PC-9 (cell line): ENCODE measurements at regions not wholly inside any gene's neighbourhood (a gene's known extent, or its start where the extent isn't known, plus 50 kb on each side); places are given as distances from the start of the nearest gene placed in this dataset.

ENCODE experiments used
- BruUV-seq: library from RNA; stranded (reverse); fragments of 400-500 nt; replicated peaks from 2 replicates; lab custom pipeline; 2021; lab: Mats Ljungman, UMichigan
- CTCF ChIA-PET: fragments of 300-600 bp; sonication (Branson Sonifier 250); formaldehyde crosslinking; loops from one replicate; lab custom pipeline; 2022; ENCODE audit warnings: antibody characterized with exemption; lab: Charles Lee
- POLR2A ChIA-PET: fragments of 300-600 bp; sonication (Branson Sonifier 250); formaldehyde crosslinking; loops from one replicate; lab custom pipeline; 2022; ENCODE audit warnings: antibody characterized with exemption; ENCODE audit not compliant: unreplicated experiment; lab: Charles Lee
- DNase-seq, 2 experiments: peaks; one replicate each; pipeline versions ENCODE4 v3.0.0 to v3.0.0-alpha.2; 2015 to 2022; ENCODE audit warnings: mixed read lengths in 1 of 2
- H2AFZ ChIP-seq: fragments of 200-600 bp; sonication (generic); 2 replicates; pipeline ENCODE4 v1.8.1; 2017; ENCODE audit warnings: antibody characterized with exemption
- H3F3A ChIP-seq: fragments of 200-600 bp; sonication (generic); 2 replicates; pipeline ENCODE4 v1.8.1; 2017; ENCODE audit warnings: antibody characterized with exemption, mild to moderate bottlenecking, low read depth; ENCODE audit not compliant: insufficient read depth
- H3K27ac ChIP-seq: fragments of 200-600 bp; sonication (generic); 2 replicates; pipeline ENCODE4 v1.6.1; 2016; ENCODE audit warnings: mixed run types
- H3K27me3 ChIP-seq: fragments of 200-600 bp; sonication (generic); 2 replicates; pipeline ENCODE4 v1.6.1; 2016; ENCODE audit warnings: low read depth, mixed run types; ENCODE audit not compliant: insufficient read depth
- H3K36me3 ChIP-seq: fragments of 200-600 bp; sonication (generic); 2 replicates; pipeline ENCODE4 v1.6.1; 2016; ENCODE audit warnings: low read depth, mixed run types
- H3K4me1 ChIP-seq: fragments of 200-600 bp; sonication (generic); replicated peaks from 2 replicates; pipeline ENCODE4 v1.6.1; 2016; ENCODE audit warnings: mixed run types; ENCODE audit not compliant: insufficient read depth
- H3K4me2 ChIP-seq: fragments of 200-600 bp; sonication (generic); 2 replicates; pipeline ENCODE4 v1.6.1; 2017; ENCODE audit warnings: mixed run types
- H3K4me3 ChIP-seq: fragments of 200-600 bp; sonication (generic); 2 replicates; pipeline ENCODE4 v1.6.1; 2016; ENCODE audit warnings: mixed run types
- H3K79me2 ChIP-seq: fragments of 200-600 bp; sonication (generic); 2 replicates; pipeline ENCODE4 v1.6.1; 2017; ENCODE audit warnings: low read depth, mixed run types
- H3K9me2 ChIP-seq: fragments of 200-600 bp; sonication (generic); 2 replicates; pipeline ENCODE4 v1.8.1; 2017; ENCODE audit warnings: mild to moderate bottlenecking; ENCODE audit not compliant: insufficient read depth
- H3K9me3 ChIP-seq: fragments of 200-600 bp; sonication (generic); 2 replicates; pipeline ENCODE4 v1.8.1; 2016; ENCODE audit warnings: low read depth; ENCODE audit not compliant: insufficient read depth
- H4K20me1 ChIP-seq: fragments of 200-600 bp; sonication (generic); 2 replicates; pipeline ENCODE4 v1.8.1; 2017; ENCODE audit not compliant: insufficient read depth
- EZH2 ChIP-seq: fragments of 200-600 bp; sonication (generic); IDR thresholded peaks from 2 replicates; pipeline ENCODE4 v1.8.0; 2017; ENCODE audit warnings: antibody characterized with exemption, low read depth
- intact Hi-C: fragments of 100-400 bp; cut with micrococcal nuclease; formaldehyde crosslinking; loops from one replicate; pipeline ENCODE4 v1.10.0; 2022; ENCODE audit not compliant: unreplicated experiment
- TF ChIP-seq, protein P1 (sequence below): fragments of 200-600 bp; sonication (generic); conservative IDR thresholded peaks from 2 replicates; pipeline ENCODE4 v1.6.1; 2017; ENCODE audit warnings: mixed run types, antibody characterized with exemption, mild to moderate bottlenecking, moderate library complexity

- Histone ChIP-seq H3K79me2 (no peaks in the 10 kb centered on the region), H3K36me3 (no peaks in the 10 kb centered on the region), H4K20me1 (no peaks in the 10 kb centered on the region), H3K9me2 (no peaks in the 10 kb centered on the region), H3K4me1 (no peaks in the 10 kb centered on the region), H3K27ac (no peak overlapping the region), H3F3A (no peaks in the 10 kb centered on the region), H3K9me3 (no peaks in the 10 kb centered on the region), H2AFZ (no peak overlapping the region), H3K27me3 (0 out of 2 replicates have a peak, but pooled peaks cover 1% of the 10 kb centered on the region), H3K4me2 (no peak overlapping the region), H3K4me3 (no peak overlapping the region)
- no peak for DNase-seq
- intact Hi-C loops: no loop called here
- ChIA-PET POLR2A (no interaction called here), CTCF (no interaction called here)
- no peak for TF ChIP-seq EZH2
- TF ChIP-seq, protein P1, sequence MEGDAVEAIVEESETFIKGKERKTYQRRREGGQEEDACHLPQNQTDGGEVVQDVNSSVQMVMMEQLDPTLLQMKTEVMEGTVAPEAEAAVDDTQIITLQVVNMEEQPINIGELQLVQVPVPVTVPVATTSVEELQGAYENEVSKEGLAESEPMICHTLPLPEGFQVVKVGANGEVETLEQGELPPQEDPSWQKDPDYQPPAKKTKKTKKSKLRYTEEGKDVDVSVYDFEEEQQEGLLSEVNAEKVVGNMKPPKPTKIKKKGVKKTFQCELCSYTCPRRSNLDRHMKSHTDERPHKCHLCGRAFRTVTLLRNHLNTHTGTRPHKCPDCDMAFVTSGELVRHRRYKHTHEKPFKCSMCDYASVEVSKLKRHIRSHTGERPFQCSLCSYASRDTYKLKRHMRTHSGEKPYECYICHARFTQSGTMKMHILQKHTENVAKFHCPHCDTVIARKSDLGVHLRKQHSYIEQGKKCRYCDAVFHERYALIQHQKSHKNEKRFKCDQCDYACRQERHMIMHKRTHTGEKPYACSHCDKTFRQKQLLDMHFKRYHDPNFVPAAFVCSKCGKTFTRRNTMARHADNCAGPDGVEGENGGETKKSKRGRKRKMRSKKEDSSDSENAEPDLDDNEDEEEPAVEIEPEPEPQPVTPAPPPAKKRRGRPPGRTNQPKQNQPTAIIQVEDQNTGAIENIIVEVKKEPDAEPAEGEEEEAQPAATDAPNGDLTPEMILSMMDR: no peak
- no TSS peak for BruUV-seq
Observed at GRCh38 chr16:17942067-17942466, 394.5 kb downstream of the NPIPA8 start.

DNA sequence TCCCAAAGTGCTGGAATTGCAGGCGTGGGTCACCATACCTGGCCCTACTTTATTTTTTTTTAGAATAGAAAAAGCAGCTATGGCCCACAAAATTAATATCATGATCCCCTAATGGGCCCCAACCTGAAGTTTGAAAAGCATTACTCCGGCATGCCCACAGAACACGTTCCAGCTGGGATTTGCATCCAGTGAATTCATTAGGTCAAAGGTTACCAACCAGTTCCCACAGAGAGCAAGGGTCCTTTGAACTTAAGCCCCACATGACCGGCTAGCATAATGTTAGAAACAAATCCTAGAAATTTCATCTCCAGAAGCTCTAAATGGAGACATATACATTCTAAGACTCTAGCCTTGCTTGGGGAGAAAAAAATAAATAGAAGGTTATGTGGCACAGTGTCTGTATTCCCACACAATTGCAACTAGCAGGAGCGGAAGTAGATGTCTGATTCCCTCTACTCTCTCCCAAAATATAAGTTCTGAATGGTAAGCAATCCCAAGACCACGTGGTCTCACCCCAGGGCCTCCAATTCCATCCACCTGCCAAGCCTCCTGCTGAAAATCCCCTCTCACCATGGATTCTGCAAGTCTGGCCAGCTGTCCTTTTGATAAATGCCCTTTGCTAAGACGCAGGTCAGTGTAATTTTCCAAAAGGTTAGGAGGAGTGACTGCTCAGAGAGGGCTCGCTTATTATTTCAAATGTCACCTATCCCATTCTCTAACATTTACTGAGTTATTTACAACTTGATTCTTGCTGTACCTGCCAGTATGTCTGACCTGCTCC lies 395.8 kb downstream of the NPIPA8 start:
- H2AFZ ChIP-seq: no peak overlapping the region
- TF ChIP-seq, protein P1: no peak
- no peak for TF ChIP-seq EZH2
- H3K4me1 ChIP-seq: no peaks in the 10 kb centered on the region
- no peaks in the 10 kb centered on the region for H3K27me3 ChIP-seq
- no peaks in the 10 kb centered on the region for H3F3A ChIP-seq
- CTCF ChIA-PET: no interaction called here
- no peaks in the 10 kb centered on the region for H3K9me3 ChIP-seq
- H3K27ac ChIP-seq: no peak overlapping the region
- POLR2A ChIA-PET: no interaction called here
- H3K4me3 ChIP-seq: no peak overlapping the region
- no peak for DNase-seq
- no peak overlapping the region for H3K4me2 ChIP-seq
- H3K9me2 ChIP-seq: no peaks in the 10 kb centered on the region
- no peaks in the 10 kb centered on the region for H4K20me1 ChIP-seq
- intact Hi-C loops: no loop called here
- no peaks in the 10 kb centered on the region for H3K79me2 ChIP-seq
- no TSS peak for BruUV-seq
- no peaks in the 10 kb centered on the region for H3K36me3 ChIP-seq

- H3K9me2 ChIP-seq: no peaks in the 10 kb centered on the region
- no peak overlapping the region for H3K4me3 ChIP-seq
- H3F3A ChIP-seq: no peaks in the 10 kb centered on the region
- H3K9me3 ChIP-seq: no peaks in the 10 kb centered on the region
- H3K36me3 ChIP-seq: no peaks in the 10 kb centered on the region
- CTCF ChIA-PET: no interaction called here
- no peaks in the 10 kb centered on the region for H4K20me1 ChIP-seq
- DNase-seq: no peak
- no peak overlapping the region for H2AFZ ChIP-seq
- BruUV-seq: no TSS peak
- POLR2A ChIA-PET: no interaction called here
- H3K27ac ChIP-seq: no peak overlapping the region
- no peak for TF ChIP-seq EZH2
- TF ChIP-seq, protein P1: no peak
- H3K4me2 ChIP-seq: no peak overlapping the region
- no peaks in the 10 kb centered on the region for H3K4me1 ChIP-seq
- no peaks in the 10 kb centered on the region for H3K79me2 ChIP-seq
- no peaks in the 10 kb centered on the region for H3K27me3 ChIP-seq
- intact Hi-C loops: no loop called here
Observed at GRCh38 chr16:17939723-17940122, 396.8 kb downstream of the NPIPA8 start.
